ENCODE measurements at regions not wholly inside any gene's neighbourhood (a gene's known extent, or its start where the extent isn't known, plus 50 kb on each side); places are given as distances from the start of the nearest gene placed in this dataset.

DNA sequence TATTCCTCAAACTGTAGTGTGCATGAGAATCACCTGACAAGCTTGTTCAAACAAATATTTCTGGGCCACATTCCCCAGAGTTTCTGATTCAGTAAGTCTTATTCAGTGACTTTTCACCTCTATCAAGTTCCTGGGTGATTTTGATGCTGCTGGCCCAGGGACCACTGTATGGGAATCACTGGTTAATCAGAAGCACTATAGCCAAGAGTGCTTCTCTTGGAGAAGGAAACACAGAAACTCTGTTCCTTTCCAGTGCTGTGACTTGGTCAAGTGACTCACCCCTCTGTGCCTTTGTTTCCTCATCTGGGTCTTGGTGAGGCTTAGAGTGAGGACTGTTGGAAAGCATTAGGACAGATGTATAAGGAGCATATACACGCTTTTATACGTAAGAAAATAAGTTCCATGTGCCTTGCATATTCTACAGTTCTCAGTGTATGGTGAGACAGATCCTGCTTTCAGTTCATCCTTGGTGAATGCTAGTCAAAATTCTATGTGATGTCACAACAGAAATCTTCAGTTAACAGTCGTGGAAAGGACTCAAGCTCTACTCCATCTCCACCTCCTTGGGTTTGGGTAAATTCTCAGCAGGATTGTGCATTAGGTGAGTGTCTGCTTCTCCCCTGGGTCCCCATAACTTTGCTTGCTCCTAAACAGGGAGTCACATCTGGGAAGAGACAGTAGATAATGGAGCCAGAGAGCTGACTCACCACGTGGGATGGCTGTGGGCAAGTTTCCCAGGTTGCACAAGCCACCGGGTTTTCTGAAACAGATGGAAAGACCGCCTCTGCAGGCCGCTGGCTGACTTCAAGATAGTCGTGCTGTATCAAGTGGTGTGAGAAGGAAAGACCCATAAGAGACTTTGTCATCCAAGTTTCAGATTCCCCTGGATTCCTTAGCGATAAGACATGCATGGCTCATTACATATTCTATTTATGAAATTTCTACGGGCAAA, 117.0 kb downstream of the NXNL2 start:
- H3K27me3 ChIP-seq (replicated peaks in 1 of 4; ENCODE audit: control extremely low read depth in 1 of 4, control insufficient read depth in 3 of 4, insufficient read depth in 4 of 4, low read length in 3 of 4) = peaks cover 0 to 2% (median 0%) of the 10 kb centered on the region in 4 experiments
- WGBS (ENCODE audit: insufficient coverage) = 91% methylated on average over 6 of the region's 10 CpGs
- H3K27ac ChIP-seq (ENCODE audit: low read length in 2 of 2) = no peak overlapping the region
- no peak for DNase-seq
- ChIA-PET CTCF (no interaction called here), POLR2A (no interaction called here)
- H4K20me1 ChIP-seq (ENCODE audit: control insufficient read depth, insufficient read depth, low read length, poor library complexity, severe bottlenecking) = no peaks in the 10 kb centered on the region
- H3K4me3 Mint-ChIP-seq = no peak overlapping the region
- no peaks in the 10 kb centered on the region for H3K9me3 Mint-ChIP-seq (ENCODE audit: insufficient read depth)
- H3K4me2 ChIP-seq (replicated peaks; ENCODE audit: low read depth, low read length, poor library complexity, severe bottlenecking) = no peak overlapping the region
- H3K9ac ChIP-seq (ENCODE audit: low read length) = no peak overlapping the region
- no peaks in the 10 kb centered on the region for H3K79me2 ChIP-seq (ENCODE audit: control insufficient read depth, insufficient read depth, low read length)
- H3K4me1 Mint-ChIP-seq = no peaks in the 10 kb centered on the region
- ATAC-seq (ENCODE audit: low read depth) = no peak
- TF ChIP-seq CTCF (IDR thresholded peaks at IDR 0.05) = no peak
- TF ChIP-seq EZH2 (IDR thresholded peaks at IDR 0.05; ENCODE audit: borderline replicate concordance, insufficient read depth, low read depth, low read length, poor library complexity, severe bottlenecking) = no peak
- no peak overlapping the region for H3K4me3 ChIP-seq (ENCODE audit: control extremely low read depth in 1 of 5, extremely low read depth in 1 of 5, insufficient read depth in 1 of 5, low read depth in 2 of 5, low read length in 4 of 5)
- no peaks in the 10 kb centered on the region for H3K9me3 ChIP-seq (ENCODE audit: control extremely low read depth in 1 of 3, control insufficient read depth in 2 of 3, insufficient read depth in 1 of 3, low read length in 2 of 3)
- H3K27me3 Mint-ChIP-seq = peaks cover 12% of the 10 kb centered on the region
- no peak overlapping the region for H2AFZ ChIP-seq (ENCODE audit: insufficient read depth, low read depth, low read length, poor library complexity, severe bottlenecking)
- H3K27ac Mint-ChIP-seq = no peak overlapping the region
- H3K36me3 ChIP-seq (replicated peaks in 1 of 2; ENCODE audit: control extremely low read depth in 1 of 2, control insufficient read depth in 1 of 2, extremely low read depth in 1 of 2, insufficient read depth in 2 of 2, low read length in 1 of 2) = no peaks in the 10 kb centered on the region
- H3K4me1 ChIP-seq (ENCODE audit: control insufficient read depth in 2 of 2, insufficient read depth in 2 of 2, low read length in 2 of 2) = no peaks in the 10 kb centered on the region
- intact Hi-C loops (cut with micrococcal nuclease) = no loop called here

GRCh38 chr9:88652876-88653275, 117.9 kb downstream of the NXNL2 start:
- Histone ChIP-seq H3K27ac (ENCODE audit: low read length in 2 of 2) (no peak overlapping the region), H3K9me3 (ENCODE audit: control extremely low read depth in 1 of 3, control insufficient read depth in 2 of 3, insufficient read depth in 1 of 3, low read length in 2 of 3) (no peaks in the 10 kb centered on the region), H3K27me3 (replicated peaks in 1 of 4; ENCODE audit: control extremely low read depth in 1 of 4, control insufficient read depth in 3 of 4, insufficient read depth in 4 of 4, low read length in 3 of 4) (peaks cover 0 to 2% (median 0%) of the 10 kb centered on the region in 4 experiments), H2AFZ (ENCODE audit: insufficient read depth, low read depth, low read length, poor library complexity, severe bottlenecking) (no peak overlapping the region), H3K36me3 (replicated peaks in 1 of 2; ENCODE audit: control extremely low read depth in 1 of 2, control insufficient read depth in 1 of 2, extremely low read depth in 1 of 2, insufficient read depth in 2 of 2, low read length in 1 of 2) (no peaks in the 10 kb centered on the region), H3K4me3 (ENCODE audit: control extremely low read depth in 1 of 5, extremely low read depth in 1 of 5, insufficient read depth in 1 of 5, low read depth in 2 of 5, low read length in 4 of 5) (no peak overlapping the region), H3K9ac (ENCODE audit: low read length) (no peak overlapping the region), H3K4me2 (replicated peaks; ENCODE audit: low read depth, low read length, poor library complexity, severe bottlenecking) (no peak overlapping the region), H3K79me2 (ENCODE audit: control insufficient read depth, insufficient read depth, low read length) (no peaks in the 10 kb centered on the region), H3K4me1 (ENCODE audit: control insufficient read depth in 2 of 2, insufficient read depth in 2 of 2, low read length in 2 of 2) (no peaks in the 10 kb centered on the region), H4K20me1 (ENCODE audit: control insufficient read depth, insufficient read depth, low read length, poor library complexity, severe bottlenecking) (no peaks in the 10 kb centered on the region)
- TF ChIP-seq EZH2 (IDR thresholded peaks at IDR 0.05; ENCODE audit: borderline replicate concordance, insufficient read depth, low read depth, low read length, poor library complexity, severe bottlenecking) (no peak), CTCF (IDR thresholded peaks at IDR 0.05) (no peak)
- no peaks in the 10 kb centered on the region for H3K4me1 Mint-ChIP-seq
- H3K4me3 Mint-ChIP-seq = no peak overlapping the region
- H3K27ac Mint-ChIP-seq = no peak overlapping the region
- intact Hi-C loops (cut with micrococcal nuclease) = no loop called here
- ATAC-seq (ENCODE audit: low read depth) = no peak
- ChIA-PET POLR2A (no interaction called here), CTCF (no interaction called here)
- peaks cover 12% of the 10 kb centered on the region for H3K27me3 Mint-ChIP-seq
- WGBS (ENCODE audit: insufficient coverage) = no CpG with 5 or more reads among the region's 1 CpG
- DNase-seq = no peak
- H3K9me3 Mint-ChIP-seq (ENCODE audit: insufficient read depth) = no peaks in the 10 kb centered on the region

Data from B cell (primary cell).